ENCODE measurements at regions not wholly inside any gene's neighbourhood (a gene's known extent, or its start where the extent isn't known, plus 50 kb on each side); places are given as distances from the start of the nearest gene placed in this dataset.

- Mint-ChIP-seq H3K4me1 (no peaks in the 10 kb centered on the region), H3K36me3 (ENCODE audit: low read depth) (no peaks in the 10 kb centered on the region), H3K4me3 (no peak overlapping the region), H3K9me3 (peaks cover 7% of the 10 kb centered on the region), H3K27ac (no peak overlapping the region), H3K27me3 (no peaks in the 10 kb centered on the region)
- ATAC-seq (replicated peaks), result no peak
Measured at GRCh38 chr5:17910318-17910717, 276.1 kb downstream of the TAF11L14 start.

- Mint-ChIP-seq H3K4me3 (no peak overlapping the region), H3K4me1 (no peaks in the 10 kb centered on the region), H3K36me3 (ENCODE audit: low read depth) (no peaks in the 10 kb centered on the region), H3K27ac (no peak overlapping the region), H3K9me3 (peaks cover 7% of the 10 kb centered on the region), H3K27me3 (no peaks in the 10 kb centered on the region)
- ATAC-seq (replicated peaks), result no peak
Measured at GRCh38 chr5:17912794-17913193, 278.5 kb downstream of the TAF11L14 start.

- ATAC-seq (replicated peaks), result no peak
- H3K9me3 Mint-ChIP-seq, result peaks cover 11% of the 10 kb centered on the region
- H3K27me3 Mint-ChIP-seq, result no peaks in the 10 kb centered on the region
- no peak overlapping the region for H3K27ac Mint-ChIP-seq
- no peaks in the 10 kb centered on the region for H3K36me3 Mint-ChIP-seq (ENCODE audit: low read depth)
- H3K4me3 Mint-ChIP-seq, result no peak overlapping the region
- no peaks in the 10 kb centered on the region for H3K4me1 Mint-ChIP-seq
Measured at GRCh38 chr5:17916446-17916845, 282.2 kb downstream of the TAF11L14 start.

GRCh38 chr5:17917465-17917864 lies 283.2 kb downstream of the TAF11L14 start:
- H3K27ac Mint-ChIP-seq, result no peak overlapping the region
- H3K27me3 Mint-ChIP-seq, result no peaks in the 10 kb centered on the region
- H3K9me3 Mint-ChIP-seq, result peaks cover 14% of the 10 kb centered on the region
- H3K4me1 Mint-ChIP-seq, result no peaks in the 10 kb centered on the region
- no peaks in the 10 kb centered on the region for H3K36me3 Mint-ChIP-seq (ENCODE audit: low read depth)
- H3K4me3 Mint-ChIP-seq, result no peak overlapping the region
- ATAC-seq (replicated peaks), result no peak

- no peak for ATAC-seq (replicated peaks)
- Mint-ChIP-seq H3K27me3 (no peaks in the 10 kb centered on the region), H3K4me1 (no peaks in the 10 kb centered on the region), H3K36me3 (ENCODE audit: low read depth) (no peaks in the 10 kb centered on the region), H3K27ac (no peak overlapping the region), H3K9me3 (peaks cover 7% of the 10 kb centered on the region), H3K4me3 (no peak overlapping the region)
Measured at GRCh38 chr5:17918373-17919104, 284.3 kb downstream of the TAF11L14 start.

- Mint-ChIP-seq H3K4me1 (no peaks in the 10 kb centered on the region), H3K36me3 (ENCODE audit: low read depth) (no peaks in the 10 kb centered on the region), H3K4me3 (no peak overlapping the region), H3K27ac (no peak overlapping the region), H3K9me3 (peaks cover 7% of the 10 kb centered on the region), H3K27me3 (no peaks in the 10 kb centered on the region)
- ATAC-seq (replicated peaks), result no peak
Measured at GRCh38 chr5:17925276-17925675, 291.0 kb downstream of the TAF11L14 start.

GRCh38 chr5:17928581-17928981 lies 294.3 kb downstream of the TAF11L14 start:
- Mint-ChIP-seq H3K36me3 (ENCODE audit: low read depth) (no peaks in the 10 kb centered on the region), H3K4me1 (no peaks in the 10 kb centered on the region), H3K27ac (no peak overlapping the region), H3K27me3 (no peaks in the 10 kb centered on the region), H3K4me3 (no peak overlapping the region), H3K9me3 (peaks cover 11% of the 10 kb centered on the region)
- no peak for ATAC-seq (replicated peaks)

GRCh38 chr5:17929171-17929570 lies 294.9 kb downstream of the TAF11L14 start:
- Mint-ChIP-seq H3K4me3 (no peak overlapping the region), H3K27ac (no peak overlapping the region), H3K9me3 (peaks cover 15% of the 10 kb centered on the region), H3K36me3 (ENCODE audit: low read depth) (no peaks in the 10 kb centered on the region), H3K27me3 (no peaks in the 10 kb centered on the region), H3K4me1 (no peaks in the 10 kb centered on the region)
- no peak for ATAC-seq (replicated peaks)

GRCh38 chr5:17930346-17930745 lies 296.1 kb downstream of the TAF11L14 start:
- Mint-ChIP-seq H3K4me1 (no peaks in the 10 kb centered on the region), H3K27ac (no peak overlapping the region), H3K36me3 (ENCODE audit: low read depth) (no peaks in the 10 kb centered on the region), H3K4me3 (no peak overlapping the region), H3K9me3 (peaks cover 20% of the 10 kb centered on the region), H3K27me3 (no peaks in the 10 kb centered on the region)
- no peak for ATAC-seq (replicated peaks)

- no peaks in the 10 kb centered on the region for H3K36me3 Mint-ChIP-seq (ENCODE audit: low read depth)
- no peaks in the 10 kb centered on the region for H3K4me1 Mint-ChIP-seq
- ATAC-seq (replicated peaks), result no peak
- H3K27ac Mint-ChIP-seq, result no peak overlapping the region
- no peaks in the 10 kb centered on the region for H3K27me3 Mint-ChIP-seq
- H3K9me3 Mint-ChIP-seq, result peaks cover 33% of the 10 kb centered on the region
- no peak overlapping the region for H3K4me3 Mint-ChIP-seq
Measured at GRCh38 chr5:17944046-17944445, 309.8 kb downstream of the TAF11L14 start.

- no peak for ATAC-seq (replicated peaks)
- no peaks in the 10 kb centered on the region for H3K4me1 Mint-ChIP-seq
- H3K27me3 Mint-ChIP-seq, result no peaks in the 10 kb centered on the region
Measured at GRCh38 chr5:17947029-17947428, 312.8 kb downstream of the TAF11L14 start.

GRCh38 chr5:17951392-17952169 lies 317.3 kb downstream of the TAF11L14 start:
- no peak overlapping the region for H3K27ac Mint-ChIP-seq
- H3K9me3 Mint-ChIP-seq, result peaks cover 29% of the 10 kb centered on the region
- no peaks in the 10 kb centered on the region for H3K4me1 Mint-ChIP-seq
- ATAC-seq (replicated peaks), result no peak
- H3K4me3 Mint-ChIP-seq, result no peak overlapping the region
- no peaks in the 10 kb centered on the region for H3K27me3 Mint-ChIP-seq
- H3K36me3 Mint-ChIP-seq (ENCODE audit: low read depth), result no peaks in the 10 kb centered on the region

More at GRCh38 chr5:17947029-17947428, 312.8 kb downstream of the TAF11L14 start:
- Mint-ChIP-seq H3K27ac (no peak overlapping the region), H3K4me3 (no peak overlapping the region), H3K9me3 (peaks cover 35% of the 10 kb centered on the region), H3K36me3 (ENCODE audit: low read depth) (no peaks in the 10 kb centered on the region)

- H3K27me3 Mint-ChIP-seq, result no peaks in the 10 kb centered on the region
- H3K9me3 Mint-ChIP-seq, result peaks cover 29% of the 10 kb centered on the region
- H3K27ac Mint-ChIP-seq, result no peak overlapping the region
- no peak overlapping the region for H3K4me3 Mint-ChIP-seq
- H3K4me1 Mint-ChIP-seq, result no peaks in the 10 kb centered on the region
- no peaks in the 10 kb centered on the region for H3K36me3 Mint-ChIP-seq (ENCODE audit: low read depth)
- ATAC-seq (replicated peaks), result no peak
Measured at GRCh38 chr5:17952231-17952630, 318.0 kb downstream of the TAF11L14 start.

GRCh38 chr5:17964067-17964466 lies 329.8 kb downstream of the TAF11L14 start:
- H3K9me3 Mint-ChIP-seq, result peaks cover 24% of the 10 kb centered on the region
- H3K36me3 Mint-ChIP-seq (ENCODE audit: low read depth), result no peaks in the 10 kb centered on the region
- H3K4me1 Mint-ChIP-seq, result no peaks in the 10 kb centered on the region
- no peak overlapping the region for H3K4me3 Mint-ChIP-seq
- ATAC-seq (replicated peaks), result no peak
- H3K27ac Mint-ChIP-seq, result no peak overlapping the region
- H3K27me3 Mint-ChIP-seq, result no peaks in the 10 kb centered on the region

Data from activated T-helper 17 cell treated with anti-CD3 and anti-CD28 coated beads, Interleukin-2, amount 50 U/mL, for 72 hours (primary cell).